Parathyroid adenoma (tissue), 2 donors: ENCODE measurements at regions not wholly inside any gene's neighbourhood (a gene's known extent, or its start where the extent isn't known, plus 50 kb on each side); places are given as distances from the start of the nearest gene placed in this dataset.

Experiments
- H2AFZ ChIP-seq: fragments of 300-600 bp; sonication (generic); one replicate; pipeline ENCODE4 v1.7.0; 2017; ENCODE audit warnings: antibody characterized with exemption, mild to moderate bottlenecking
- H3K27ac ChIP-seq: fragments of 300-600 bp; sonication (generic); one replicate; pipeline ENCODE4 v1.7.0; 2017
- H3K27me3 ChIP-seq: fragments of 300-600 bp; sonication (generic); one replicate; pipeline ENCODE4 v1.7.0; 2017; ENCODE audit warnings: low read length; ENCODE audit not compliant: control insufficient read depth, insufficient read depth
- H3K36me3 ChIP-seq: fragments of 300-600 bp; sonication (generic); one replicate; pipeline ENCODE4 v1.7.0; 2017; ENCODE audit warnings: low read length; ENCODE audit not compliant: control insufficient read depth, insufficient read depth
- H3K4me1 ChIP-seq: fragments of 300-600 bp; sonication (generic); one replicate; pipeline ENCODE4 v1.7.0; 2017; ENCODE audit warnings: control low read depth
- H3K4me2 ChIP-seq: fragments of 300-600 bp; sonication (generic); one replicate; pipeline ENCODE4 v1.7.0; 2017; ENCODE audit warnings: low read length
- H3K4me3 ChIP-seq: fragments of 300-600 bp; sonication (generic); one replicate; pipeline ENCODE4 v1.7.0; 2017; ENCODE audit warnings: low read depth, low read length
- H3K79me2 ChIP-seq: fragments of 300-600 bp; sonication (generic); one replicate; pipeline ENCODE4 v1.7.0; 2017; ENCODE audit warnings: control low read depth
- H3K9ac ChIP-seq: fragments of 300-600 bp; sonication (generic); one replicate; pipeline ENCODE4 v1.7.0; 2017; ENCODE audit warnings: mild to moderate bottlenecking
- H3K9me3 ChIP-seq: fragments of 300-600 bp; sonication (generic); one replicate; pipeline ENCODE4 v1.7.0; 2017; ENCODE audit warnings: low read length; ENCODE audit not compliant: control insufficient read depth
- CTCF ChIP-seq: fragments of 300-600 bp; sonication (generic); IDR thresholded peaks from one replicate; pipeline ENCODE4 v1.7.0; 2017; ENCODE audit warnings: antibody characterized with exemption, mild to moderate bottlenecking
- donor health status: primary hyperparathyroidism.

DNA sequence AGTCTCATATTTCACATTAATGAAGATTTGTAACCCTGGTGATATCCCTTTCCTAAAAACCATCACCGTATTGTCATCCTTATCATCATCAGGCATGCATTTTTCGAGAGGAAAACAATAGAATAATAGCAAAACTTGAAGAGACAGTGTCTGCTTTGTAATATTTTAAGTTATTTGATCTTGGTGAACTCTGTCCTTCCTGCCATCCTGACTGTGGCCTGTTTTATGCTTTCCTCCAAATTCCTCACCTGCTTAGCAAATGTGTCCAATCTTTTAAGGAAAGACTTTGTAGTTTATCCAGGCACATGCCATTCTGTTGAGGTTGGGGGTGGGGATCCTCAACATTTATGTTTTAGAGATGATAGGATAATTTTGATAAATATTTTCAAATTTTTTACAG, 306.1 kb upstream of the COL8A1 start:
- Histone ChIP-seq H3K27me3 (no peaks in the 10 kb centered on the region), H3K27ac (no peak overlapping the region), H3K4me3 (no peak overlapping the region), H3K9me3 (no peaks in the 10 kb centered on the region), H2AFZ (no peak overlapping the region), H3K4me1 (peaks cover 8% of the 10 kb centered on the region), H3K9ac (no peak overlapping the region), H3K4me2 (no peak overlapping the region), H3K79me2 (no peaks in the 10 kb centered on the region), H3K36me3 (no peaks in the 10 kb centered on the region)
- TF ChIP-seq CTCF: no peak

DNA sequence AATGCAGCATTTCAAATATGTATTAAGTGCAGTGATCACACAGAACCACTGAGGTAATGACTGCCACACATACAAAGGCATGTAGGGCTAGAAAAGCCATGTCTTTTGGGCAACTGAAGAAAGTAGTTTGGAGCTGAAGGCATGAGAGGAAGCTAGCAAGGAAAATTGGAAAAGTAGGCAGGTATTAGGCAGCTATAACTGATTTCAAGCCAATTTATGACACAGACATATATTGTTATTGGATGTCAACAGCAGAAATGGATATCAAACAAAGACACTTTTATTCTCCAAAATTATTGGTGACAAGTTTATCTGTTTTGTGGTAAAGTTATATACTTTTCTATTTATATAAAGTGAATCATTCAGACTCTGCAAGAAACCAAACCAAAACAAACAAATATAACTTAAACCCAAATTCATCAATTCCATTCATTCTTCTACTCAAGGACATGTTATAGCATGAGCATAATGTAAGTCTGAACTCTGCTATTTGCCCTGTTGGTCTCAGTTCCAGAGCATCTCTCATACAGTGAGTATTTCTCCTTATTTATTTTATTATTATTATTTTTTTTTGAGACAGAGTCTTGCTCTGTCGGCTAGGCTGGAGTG, 307.4 kb upstream of the COL8A1 start:
- no peak overlapping the region for H3K4me3 ChIP-seq
- no peak for TF ChIP-seq CTCF
- H3K36me3 ChIP-seq: no peaks in the 10 kb centered on the region
- H3K9me3 ChIP-seq: no peaks in the 10 kb centered on the region
- H2AFZ ChIP-seq: no peak overlapping the region
- H3K27ac ChIP-seq: no peak overlapping the region
- H3K4me2 ChIP-seq: no peak overlapping the region
- no peak overlapping the region for H3K9ac ChIP-seq
- no peaks in the 10 kb centered on the region for H3K27me3 ChIP-seq
- no peaks in the 10 kb centered on the region for H3K79me2 ChIP-seq
- peaks cover 8% of the 10 kb centered on the region for H3K4me1 ChIP-seq

- Histone ChIP-seq H3K27me3 (no peaks in the 10 kb centered on the region), H3K79me2 (no peaks in the 10 kb centered on the region), H3K4me2 (no peak overlapping the region), H3K4me3 (no peak overlapping the region), H3K9ac (no peak overlapping the region), H2AFZ (peak overlapping the region; percentile 13), H3K4me1 (peaks cover 10% of the 10 kb centered on the region), H3K36me3 (no peaks in the 10 kb centered on the region), H3K27ac (no peak overlapping the region), H3K9me3 (no peaks in the 10 kb centered on the region)
- no peak for TF ChIP-seq CTCF
These were observed 308.1 kb upstream of the COL8A1 start for GRCh38 chr3:99330281-99330680.

DNA sequence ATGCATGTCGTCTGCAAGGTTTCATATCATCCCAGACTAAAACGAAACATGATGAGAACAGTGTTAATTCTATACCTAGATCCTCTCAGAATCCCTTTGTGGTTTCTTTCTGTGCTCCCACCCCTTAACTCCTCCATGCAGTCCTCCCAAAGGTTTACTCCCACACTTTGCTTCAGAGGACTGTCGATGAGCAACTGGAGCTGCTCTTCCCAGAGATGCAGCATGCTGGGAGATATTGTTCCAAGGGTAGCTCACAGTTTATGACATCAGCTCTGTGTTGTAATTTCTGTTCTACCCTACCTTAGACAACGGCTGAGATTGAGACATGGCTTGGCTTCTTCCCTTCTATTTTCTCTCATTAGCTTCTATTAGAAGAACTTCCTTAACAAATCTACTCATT, 313.0 kb upstream of the COL8A1 start:
- peaks cover 6% of the 10 kb centered on the region for H3K4me1 ChIP-seq
- H3K4me2 ChIP-seq: no peak overlapping the region
- no peaks in the 10 kb centered on the region for H3K27me3 ChIP-seq
- no peak overlapping the region for H3K9ac ChIP-seq
- H3K27ac ChIP-seq: no peak overlapping the region
- no peak for TF ChIP-seq CTCF
- peak overlapping the region; percentile 27 for H2AFZ ChIP-seq
- H3K36me3 ChIP-seq: no peaks in the 10 kb centered on the region
- H3K4me3 ChIP-seq: no peak overlapping the region
- no peaks in the 10 kb centered on the region for H3K79me2 ChIP-seq
- no peaks in the 10 kb centered on the region for H3K9me3 ChIP-seq

- H3K27me3 ChIP-seq: no peaks in the 10 kb centered on the region
- no peak overlapping the region for H3K4me2 ChIP-seq
- peak overlapping the region; percentile 70 for H2AFZ ChIP-seq
- H3K9ac ChIP-seq: no peak overlapping the region
- no peaks in the 10 kb centered on the region for H3K9me3 ChIP-seq
- no peak for TF ChIP-seq CTCF
- H3K27ac ChIP-seq: no peak overlapping the region
- no peaks in the 10 kb centered on the region for H3K36me3 ChIP-seq
- H3K4me3 ChIP-seq: no peak overlapping the region
- no peaks in the 10 kb centered on the region for H3K79me2 ChIP-seq
- peaks cover 2% of the 10 kb centered on the region for H3K4me1 ChIP-seq
These were observed 313.7 kb upstream of the COL8A1 start for GRCh38 chr3:99324636-99325203.
